Right cardiac atrium (tissue), 5 donors: ENCODE measurements at regions not wholly inside any gene's neighbourhood (a gene's known extent, or its start where the extent isn't known, plus 50 kb on each side); places are given as distances from the start of the nearest gene placed in this dataset.

ENCODE experiments used
- ATAC-seq, 2 donors: fragments of 200-7000 bp; cut with Tn5 transposase; one replicate each; pipeline versions ENCODE4 v1.8.0 to v1.9.1; 2020; ENCODE audit warnings: moderate library complexity in 2 of 2, mild to moderate bottlenecking in 1 of 2
- DNase-seq, 3 donors: peaks; one replicate each; pipeline ENCODE4 v3.0.0-alpha.2; 2020
- H3K27ac ChIP-seq: one replicate; pipeline ENCODE4 v1.5.1; 2013; ENCODE audit warnings: mild to moderate bottlenecking, low read length, control low read depth, moderate library complexity
- H3K27me3 ChIP-seq: one replicate; pipeline ENCODE4 v1.6.1; 2013; ENCODE audit not compliant: control insufficient read depth, insufficient read depth
- H3K4me1 ChIP-seq: one replicate; pipeline ENCODE4 v1.6.1; 2013; ENCODE audit warnings: low read length; ENCODE audit not compliant: control insufficient read depth, insufficient read depth
- H3K4me3 ChIP-seq: one replicate; pipeline ENCODE4 v1.5.1; 2013; ENCODE audit warnings: low read length, control low read depth
- H3K9me3 ChIP-seq: one replicate; pipeline ENCODE4 v1.6.1; 2013; ENCODE audit warnings: low read length; ENCODE audit not compliant: control insufficient read depth
- WGBS: extraction: QIAGEN DNeasy Blood & Tissue Kit; methylation state at CpG from one replicate; pipeline ENCODE4 v1.1.7; 2013; 5-methylcytosine and 5-hydroxymethylcytosine counted together
- intact Hi-C, 4 donors: fragments of 100-400 bp; cut with DNase I; formaldehyde crosslinking; loops; one replicate each; pipeline versions ENCODE4 v1.11.0 to v1.14.0; 2022 to 2023
- donor health status: healthy with polysubstance abuse.
- donor health status: DM: no; HTN: yes; CAD: no.
- donor health status: DM: no; HTN: no; CAD: no.
- donor health status: DM: no; HTN: yes; CAD: no; lungs with severe emphysema.
- donor health status: DM: yes; HTN: yes; CAD: no.

DNA sequence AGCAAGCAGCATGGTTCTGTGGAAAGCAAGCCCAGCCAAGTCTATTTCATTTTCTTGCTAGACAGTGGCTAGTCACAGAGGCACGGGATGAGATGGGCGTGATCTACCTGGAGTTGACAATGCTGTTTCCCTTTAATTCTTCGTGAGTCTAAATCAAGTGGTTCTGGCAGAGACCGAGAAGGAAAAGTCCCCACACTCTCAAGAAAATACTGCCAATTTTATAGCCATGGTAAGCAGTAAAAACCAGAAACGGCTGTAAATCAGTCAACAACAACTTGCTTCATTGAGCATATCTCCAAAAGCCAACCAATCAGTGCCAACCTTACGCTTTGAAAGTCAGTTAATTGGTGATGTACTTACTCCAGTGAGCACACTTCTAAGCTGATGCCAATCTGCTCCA is 223.4 kb downstream of the SEC23IP start:
- Histone ChIP-seq H3K9me3 (no peaks in the 10 kb centered on the region), H3K4me1 (no peaks in the 10 kb centered on the region), H3K27ac (no peak overlapping the region), H3K4me3 (no peak overlapping the region), H3K27me3 (no peaks in the 10 kb centered on the region)
- 70% methylated on average over 6 of the region's 6 CpGs for WGBS
- ATAC-seq (no peak), DNase-seq (no peak)
- intact Hi-C loops = no loop called here

DNA sequence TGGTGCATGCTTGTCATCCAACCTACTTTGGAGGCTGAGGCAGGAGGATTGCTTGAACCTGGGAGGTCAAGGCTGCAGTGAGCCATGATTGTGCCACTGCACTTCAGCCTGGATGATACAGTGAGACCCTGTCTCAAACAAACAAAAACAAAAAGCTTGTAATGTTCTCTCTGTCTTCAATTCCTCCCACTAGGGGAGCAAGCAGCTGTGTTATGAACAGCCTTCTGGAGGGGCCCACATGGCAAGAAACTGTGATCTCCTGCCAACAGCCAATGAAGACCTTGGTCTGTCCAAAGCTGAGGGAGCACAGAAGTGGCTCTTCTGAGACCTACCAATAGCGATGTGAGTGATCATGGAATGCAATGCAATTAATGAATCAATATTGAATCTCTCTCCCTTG is 229.2 kb downstream of the SEC23IP start:
- 89% methylated on average over 1 of the region's 1 CpG for WGBS
- Histone ChIP-seq H3K4me1 (no peaks in the 10 kb centered on the region), H3K9me3 (no peaks in the 10 kb centered on the region), H3K27me3 (no peaks in the 10 kb centered on the region), H3K4me3 (no peak overlapping the region), H3K27ac (no peak overlapping the region)
- ATAC-seq (no peak), DNase-seq (no peak)
- intact Hi-C loops = no loop called here

DNA sequence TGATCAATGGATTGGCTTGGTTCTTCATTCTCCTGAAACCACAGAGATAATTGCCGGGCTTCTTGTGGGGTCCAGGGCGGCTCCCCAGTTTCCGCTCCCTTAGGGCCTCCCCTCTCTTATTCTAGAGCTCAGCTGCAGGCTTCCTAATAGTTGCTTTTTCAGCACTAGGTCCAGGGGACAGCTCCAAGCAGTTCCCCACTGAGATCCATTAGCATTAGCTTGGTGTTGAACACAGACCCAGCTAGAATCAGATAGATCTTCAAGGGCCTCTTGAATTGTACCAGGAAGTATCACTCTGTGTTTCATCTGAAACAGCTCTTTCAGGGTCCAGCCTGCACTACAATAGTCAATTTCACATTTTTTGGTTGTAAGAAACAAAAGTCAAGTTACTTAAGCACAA is 238.7 kb downstream of the SEC23IP start:
- Histone ChIP-seq H3K4me3 (no peak overlapping the region), H3K27ac (no peak overlapping the region), H3K9me3 (no peaks in the 10 kb centered on the region), H3K4me1 (no peaks in the 10 kb centered on the region), H3K27me3 (no peaks in the 10 kb centered on the region)
- ATAC-seq (no peak), DNase-seq (no peak)
- 39% methylated on average over 3 of the region's 3 CpGs for WGBS
- intact Hi-C loops = no loop called here

DNA sequence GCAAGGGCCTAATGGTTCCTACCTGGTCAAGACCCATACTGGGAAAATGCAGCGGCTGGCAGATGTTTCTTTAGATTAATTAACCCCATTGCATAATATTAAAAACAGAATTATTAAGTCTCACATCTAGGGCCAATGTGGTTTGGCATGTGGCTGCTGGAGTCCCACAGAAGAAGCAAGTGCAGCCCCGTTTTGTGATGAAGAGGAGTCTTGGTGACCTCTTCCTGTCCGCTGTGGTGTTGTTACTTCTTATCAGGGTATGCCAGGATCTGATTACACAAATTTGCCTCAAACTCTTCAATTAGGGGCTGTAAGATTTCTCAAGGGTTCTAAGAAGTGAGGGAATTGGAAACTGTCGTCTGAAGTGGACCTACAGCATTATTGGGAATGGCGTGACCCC is 240.3 kb downstream of the SEC23IP start:
- no peaks in the 10 kb centered on the region for H3K27me3 ChIP-seq
- DNase-seq (no peak), ATAC-seq (no peak)
- intact Hi-C loops = no loop called here
- no peak overlapping the region for H3K27ac ChIP-seq
- 65% methylated on average over 5 of the region's 5 CpGs for WGBS
- no peaks in the 10 kb centered on the region for H3K9me3 ChIP-seq
- no peaks in the 10 kb centered on the region for H3K4me1 ChIP-seq
- no peak overlapping the region for H3K4me3 ChIP-seq

DNA sequence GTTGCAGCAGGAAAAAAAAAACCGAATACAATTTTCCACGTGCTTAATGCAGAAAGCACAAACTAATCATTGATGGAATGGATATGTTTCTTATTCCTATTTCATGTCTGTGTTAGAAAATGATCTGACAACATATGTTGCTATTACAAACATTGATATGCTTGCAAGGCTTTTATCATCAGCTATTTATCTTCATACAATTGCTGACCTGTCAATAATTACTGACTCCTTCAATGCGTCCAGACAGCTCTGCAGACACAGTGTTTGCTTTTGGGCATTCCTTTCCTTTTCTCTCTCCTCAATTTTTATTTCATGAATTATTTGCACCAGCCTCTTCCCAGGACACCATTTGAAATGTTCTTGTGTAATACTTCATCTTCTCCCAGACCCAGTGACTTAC is 246.2 kb downstream of the SEC23IP start:
- DNase-seq = no peak
- Histone ChIP-seq H3K4me1 (no peaks in the 10 kb centered on the region), H3K9me3 (no peaks in the 10 kb centered on the region), H3K4me3 (no peak overlapping the region), H3K27ac (no peak overlapping the region), H3K27me3 (no peaks in the 10 kb centered on the region)
- intact Hi-C loops = no loop called here
- 78% methylated on average over 3 of the region's 3 CpGs for WGBS
- no peak for ATAC-seq

DNA sequence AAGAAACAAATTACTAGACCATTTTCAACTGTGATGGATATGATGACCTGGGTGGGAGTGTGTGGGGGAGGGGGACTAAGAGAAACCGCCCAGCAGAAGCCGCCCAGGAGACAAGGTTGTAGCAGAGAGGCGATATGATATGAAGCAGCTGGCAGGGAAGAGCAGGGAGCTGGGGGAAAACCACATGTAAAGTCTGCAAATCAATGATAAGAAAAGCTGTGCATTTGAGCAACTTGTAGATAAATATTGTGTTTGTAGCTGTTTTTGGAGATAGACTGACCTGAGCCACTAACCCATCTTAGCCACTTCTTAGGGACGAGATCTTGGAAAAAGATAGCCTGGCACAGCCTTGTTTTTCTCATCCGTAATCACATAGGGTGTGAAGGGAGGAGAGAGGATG is 252.6 kb downstream of the SEC23IP start:
- no peak overlapping the region for H3K27ac ChIP-seq
- H3K4me3 ChIP-seq = no peak overlapping the region
- no peaks in the 10 kb centered on the region for H3K27me3 ChIP-seq
- ATAC-seq (no peak), DNase-seq (no peak)
- WGBS = 19% methylated on average over 5 of the region's 5 CpGs
- H3K9me3 ChIP-seq = no peaks in the 10 kb centered on the region
- intact Hi-C loops = no loop called here
- no peaks in the 10 kb centered on the region for H3K4me1 ChIP-seq

DNA sequence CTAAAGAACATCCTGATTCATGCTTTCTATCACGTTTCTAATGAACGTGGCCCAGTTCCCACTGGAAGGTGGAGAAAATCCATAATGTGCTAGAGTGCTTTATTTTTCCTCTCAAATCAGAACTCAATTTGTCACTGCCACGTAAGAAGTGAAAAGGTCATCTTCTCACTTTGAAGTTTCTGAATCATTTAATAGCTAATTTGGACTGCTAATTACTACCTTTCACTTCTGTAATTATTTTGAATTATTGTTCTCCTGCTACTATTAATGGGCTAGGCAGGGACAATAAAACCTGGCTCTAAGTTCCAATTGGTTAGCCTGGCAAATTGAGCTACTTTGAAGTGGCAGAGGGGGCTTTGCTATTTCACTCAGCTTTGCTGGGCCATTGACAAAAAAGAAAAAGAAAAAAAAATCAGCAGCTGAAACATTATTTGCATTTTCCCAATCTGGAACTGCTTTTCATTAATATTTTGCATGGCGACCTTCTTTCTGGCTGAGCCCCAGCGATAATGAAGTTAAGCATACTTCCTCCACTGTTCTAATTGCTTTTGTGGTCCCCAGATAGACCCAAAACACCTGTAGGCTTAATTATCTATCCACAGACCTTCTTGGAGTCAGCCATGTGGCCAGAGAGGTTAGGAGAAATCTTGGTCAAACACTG is 264.2 kb downstream of the SEC23IP start:
- intact Hi-C loops = no loop called here
- Histone ChIP-seq H3K9me3 (no peaks in the 10 kb centered on the region), H3K4me1 (no peaks in the 10 kb centered on the region), H3K27ac (no peak overlapping the region), H3K27me3 (no peaks in the 10 kb centered on the region), H3K4me3 (no peak overlapping the region)
- 70% methylated on average over 5 of the region's 5 CpGs for WGBS
- DNase-seq = no peak
- no peak for ATAC-seq

DNA sequence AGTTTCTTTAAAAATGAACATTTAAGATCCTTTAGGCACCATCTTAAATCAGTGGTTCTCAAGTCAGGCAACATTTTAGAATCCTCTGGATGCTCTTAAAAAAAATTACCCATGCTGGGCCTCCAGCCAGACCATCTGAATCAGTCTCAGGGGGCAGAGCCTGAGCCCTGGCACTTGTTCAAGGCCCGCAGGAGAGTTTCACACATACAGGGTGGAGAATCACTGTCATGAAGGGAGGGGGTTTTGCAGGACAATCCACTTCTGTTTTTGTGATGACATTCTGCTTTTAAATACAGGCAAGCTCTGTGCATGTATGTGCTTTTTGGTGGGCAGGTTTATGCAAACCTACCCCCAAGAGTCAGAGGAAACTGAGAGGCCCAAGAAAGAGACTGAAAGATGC is 268.6 kb downstream of the SEC23IP start:
- WGBS = 27% methylated on average over 1 of the region's 1 CpG
- Histone ChIP-seq H3K27ac (no peak overlapping the region), H3K9me3 (no peaks in the 10 kb centered on the region), H3K4me1 (no peaks in the 10 kb centered on the region), H3K27me3 (no peaks in the 10 kb centered on the region), H3K4me3 (no peak overlapping the region)
- intact Hi-C loops = no loop called here
- no peak for DNase-seq
- no peak for ATAC-seq

DNA sequence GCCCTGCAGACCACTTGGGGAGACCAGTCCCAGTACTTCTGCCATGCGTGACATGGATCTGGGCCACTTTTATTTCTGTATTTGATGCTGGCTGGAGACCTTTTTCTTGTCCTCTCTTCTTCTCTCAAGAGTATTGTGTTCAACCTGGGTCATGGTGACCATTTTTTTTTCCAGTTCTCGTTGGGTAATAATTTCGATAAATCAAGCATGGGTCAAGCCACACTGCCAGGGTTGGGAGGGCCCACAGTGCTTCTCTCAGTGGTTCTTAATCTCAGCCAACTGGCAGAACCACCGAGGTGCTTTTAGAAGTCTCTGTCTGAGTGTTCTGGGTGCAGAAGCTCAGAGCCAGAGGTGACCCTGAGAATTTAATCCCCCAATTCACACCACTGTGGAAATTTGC is 269.9 kb downstream of the SEC23IP start:
- Histone ChIP-seq H3K27ac (no peak overlapping the region), H3K4me3 (no peak overlapping the region), H3K4me1 (no peaks in the 10 kb centered on the region), H3K9me3 (no peaks in the 10 kb centered on the region), H3K27me3 (no peaks in the 10 kb centered on the region)
- WGBS = 83% methylated on average over 4 of the region's 4 CpGs
- DNase-seq (no peak), ATAC-seq (no peak)
- intact Hi-C loops = no loop called here

DNA sequence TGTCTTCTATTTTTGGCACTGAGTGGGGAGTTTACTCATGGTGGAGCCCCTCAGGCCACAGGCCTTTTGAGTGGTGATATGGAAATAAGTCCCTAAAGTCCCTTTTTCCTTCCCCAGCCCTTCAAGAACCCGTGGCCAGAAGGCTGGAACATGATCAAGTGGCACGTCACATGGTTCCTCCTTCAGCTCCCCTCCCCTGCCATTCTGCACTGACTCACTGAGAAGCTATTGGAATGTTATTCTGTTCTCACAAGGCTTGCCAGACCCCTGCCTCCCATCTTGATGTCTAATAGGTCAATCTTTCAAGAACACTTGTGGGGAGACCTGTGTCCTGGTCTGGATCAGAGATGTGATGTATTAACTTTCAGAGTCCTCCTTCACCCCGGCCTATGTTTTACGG is 279.8 kb downstream of the SEC23IP start:
- ATAC-seq = no peak
- intact Hi-C loops = no loop called here
- no peaks in the 10 kb centered on the region for H3K9me3 ChIP-seq

DNA sequence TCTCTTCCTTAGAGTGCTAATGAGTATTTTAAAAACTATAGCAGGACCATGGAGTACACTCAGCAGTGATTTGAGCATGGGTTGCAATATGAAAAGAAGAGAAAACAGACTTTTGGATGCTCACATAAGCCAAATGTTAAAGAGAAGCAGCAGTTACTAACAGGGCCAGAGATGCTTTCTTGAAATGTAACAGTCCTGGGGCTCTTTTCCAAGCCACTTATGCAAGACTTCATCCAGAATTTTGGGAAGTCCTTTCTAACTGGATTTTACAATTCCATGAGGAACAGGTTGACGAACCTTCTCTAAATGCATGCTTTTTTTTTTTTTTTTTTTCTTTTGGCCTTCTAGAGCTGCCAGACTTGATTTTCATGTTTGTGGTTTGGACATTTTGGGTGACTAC is 282.0 kb downstream of the SEC23IP start:
- no peak for ATAC-seq
- Histone ChIP-seq H3K27me3 (no peaks in the 10 kb centered on the region), H3K4me3 (no peak overlapping the region), H3K9me3 (no peaks in the 10 kb centered on the region), H3K27ac (no peak overlapping the region), H3K4me1 (no peaks in the 10 kb centered on the region)
- DNase-seq = no peak
- 54% methylated on average over 1 of the region's 1 CpG for WGBS
- intact Hi-C loops = no loop called here

More for the DNA sequence above, 279.8 kb downstream of the SEC23IP start:
- no peaks in the 10 kb centered on the region for H3K4me1 ChIP-seq
- DNase-seq = no peak
- H3K4me3 ChIP-seq = no peak overlapping the region
- no peak overlapping the region for H3K27ac ChIP-seq
- WGBS = 60% methylated on average over 4 of the region's 4 CpGs
- no peaks in the 10 kb centered on the region for H3K27me3 ChIP-seq

DNA sequence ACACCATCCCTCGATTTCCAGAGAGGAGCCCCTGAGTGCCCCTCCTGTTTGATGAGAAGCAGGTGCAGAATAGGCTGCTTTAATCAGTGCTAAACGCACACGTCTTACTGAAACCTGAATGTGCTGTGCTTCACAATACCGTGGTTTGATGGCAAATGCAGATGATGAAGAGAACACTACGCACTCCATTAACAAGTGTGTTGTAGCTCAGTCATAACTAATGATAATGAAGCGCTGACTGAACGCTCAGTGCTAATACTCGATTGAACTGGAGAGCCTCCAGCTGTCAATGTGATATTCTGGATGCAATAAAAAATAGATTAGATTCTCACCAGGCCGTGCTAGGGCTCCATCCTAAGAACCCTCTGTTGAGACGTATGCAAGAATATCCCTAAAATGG is 279.7 kb upstream of the PLPP4 start:
- Histone ChIP-seq H3K27me3 (no peaks in the 10 kb centered on the region), H3K4me3 (no peak overlapping the region), H3K4me1 (no peaks in the 10 kb centered on the region), H3K27ac (no peak overlapping the region), H3K9me3 (no peaks in the 10 kb centered on the region)
- WGBS = 82% methylated on average over 10 of the region's 10 CpGs
- DNase-seq = no peak
- intact Hi-C loops = no loop called here
- ATAC-seq = no peak
